K562 (cell line): ENCODE measurements at regions not wholly inside any gene's neighbourhood (a gene's known extent, or its start where the extent isn't known, plus 50 kb on each side); places are given as distances from the start of the nearest gene placed in this dataset.

Source experiments
- ATAC-seq: fragments of 200-7000 bp; cut with Tn5 transposase; 3 replicates; pipeline ENCODE4 v1.9.1; 2020; ENCODE audit warnings: moderate library complexity
- BruUV-seq: library from RNA; stranded (reverse); fragments of 400-500 nt; replicated peaks from 2 replicates; lab custom pipeline; 2021; lab: Mats Ljungman, UMichigan
- CTCF ChIA-PET: fragments of 300-600 bp; formaldehyde crosslinking; extraction: SDS; loops from one replicate; lab custom pipeline; 2021; ENCODE audit warnings: low intra/inter-chr PET ratio; lab: Yijun Ruan, JAX
- POLR2A ChIA-PET: fragments of 300-600, 350-650 bp; sonication (Branson Sonifier 250); formaldehyde crosslinking; extraction: SDS; loops from one replicate; lab custom pipeline; 2021; ENCODE audit warnings: antibody characterized with exemption, inconsistent platforms; lab: Yijun Ruan, JAX
- DNase-seq, 4 experiments: peaks; one replicate each; pipeline versions ENCODE4 v3.0.0 to v3.0.0-alpha.2; 2011 to 2018; ENCODE audit warnings: low spot score in 3 of 4, mixed read lengths in 3 of 4; ENCODE audit errors: extremely low read depth in 1 of 4
- FAIRE-seq: peaks from 2 replicates; lab custom pipeline; 2011; peaks lifted over from hg19 to GRCh38; lab: Jason Lieb, UNC
- H2AFZ ChIP-seq: 2 replicates; pipeline ENCODE4 v1.6.0; 2011; ENCODE audit warnings: low read depth, low read length, control low read depth, inconsistent platforms
- H3K27ac ChIP-seq: fragments of 200-600 bp; 3 replicates; pipeline ENCODE4 v1.8.0; 2011; ENCODE audit warnings: low read depth, mild to moderate bottlenecking, control low read depth, inconsistent platforms, low read length, moderate library complexity, mixed read lengths; ENCODE audit errors: extremely low read depth
- H3K27me3 ChIP-seq, 2 experiments: fragments of 300-600 bp in 1 of 2; 2 replicates in 1 of 2; 3 replicates in 1 of 2; pipeline versions ENCODE4 v1.6.0 to v1.8.0; 2011; ENCODE audit warnings: inconsistent platforms in 2 of 2, low read length in 2 of 2, mild to moderate bottlenecking in 1 of 2, mixed read lengths in 1 of 2, moderate library complexity in 1 of 2; ENCODE audit not compliant: control insufficient read depth in 2 of 2, insufficient read depth in 2 of 2
- H3K36me3 ChIP-seq: fragments of 300-600 bp; 3 replicates; pipeline ENCODE4 v1.8.0; 2011; ENCODE audit warnings: mild to moderate bottlenecking, low read length, inconsistent platforms; ENCODE audit not compliant: control insufficient read depth, insufficient read depth
- H3K4me1 ChIP-seq, 2 experiments: fragments of 200-600 bp in 1 of 2; replicated peaks in 1 of 2; 2 replicates in 1 of 2; 3 replicates in 1 of 2; pipeline versions ENCODE4 v1.5.1 to v1.8.0; 2011; ENCODE audit warnings: inconsistent platforms in 2 of 2, low read length in 2 of 2, mild to moderate bottlenecking in 1 of 2, mixed read lengths in 1 of 2, moderate library complexity in 1 of 2; ENCODE audit not compliant: control insufficient read depth in 2 of 2, insufficient read depth in 2 of 2
- H3K4me2 ChIP-seq: 2 replicates; pipeline ENCODE4 v1.6.1; 2011; ENCODE audit warnings: low read length, control low read depth, inconsistent platforms, mixed read lengths; ENCODE audit not compliant: insufficient read depth
- H3K4me3 ChIP-seq: fragments of 200-600 bp; sonication (generic), shearing (Covaris generic); 2 replicates; pipeline ENCODE4 v1.5.1; 2016; ENCODE audit warnings: control low read depth, inconsistent platforms
- H3K79me2 ChIP-seq: fragments of 200-600 bp; 3 replicates; pipeline ENCODE4 v1.8.0; 2011; ENCODE audit warnings: low read length, inconsistent platforms; ENCODE audit not compliant: control insufficient read depth, insufficient read depth
- H3K9ac ChIP-seq, 2 experiments: 2 replicates each; pipeline versions ENCODE4 v1.6.0 to v1.6.1; 2011; ENCODE audit warnings: low read depth in 2 of 2, low read length in 2 of 2, control low read depth in 1 of 2, inconsistent platforms in 1 of 2, mild to moderate bottlenecking in 1 of 2, mixed read lengths in 1 of 2; ENCODE audit not compliant: insufficient read depth in 1 of 2
- H3K9me1 ChIP-seq: one replicate; pipeline ENCODE4 v1.6.0; 2011; ENCODE audit warnings: inconsistent platforms, mild to moderate bottlenecking, low read length, moderate library complexity; ENCODE audit not compliant: control insufficient read depth, insufficient read depth
- H3K9me3 ChIP-seq: replicated peaks from 2 replicates; pipeline ENCODE4 v1.5.1; 2011; ENCODE audit warnings: low read depth, low read length, inconsistent platforms; ENCODE audit not compliant: control insufficient read depth, insufficient read depth
- H4K20me1 ChIP-seq: replicated peaks from 2 replicates; pipeline ENCODE4 v1.6.1; 2011; ENCODE audit warnings: low read length, inconsistent platforms, mixed read lengths; ENCODE audit not compliant: control insufficient read depth, insufficient read depth
- DACH1 ChIP-seq: fragments of 450-650 bp; IDR thresholded peaks from 2 replicates; pipeline ENCODE4 v1.6.1; 2018; ENCODE audit not compliant: partially characterized antibody
- MAFF ChIP-seq: IDR thresholded peaks from 2 replicates; pipeline ENCODE4 v1.6.1; 2012; ENCODE audit warnings: low read length, improper control_type of control experiment
- ZNF146 ChIP-seq: IDR thresholded peaks from one replicate; pipeline ENCODE4 v1.6.1; 2018; ENCODE audit warnings: missing compliant biosample characterization; ENCODE audit not compliant: unreplicated experiment
- ZNF316 ChIP-seq: fragments of 450-650 bp; IDR thresholded peaks from 2 replicates; pipeline ENCODE4 v1.6.1; 2016
- ZNF436 ChIP-seq: fragments of 250-450, 450-650 bp; sonication (Bioruptor Pico); formaldehyde crosslinking; IDR thresholded peaks from 2 replicates; pipeline ENCODE4 v1.7.0; 2020; ENCODE audit warnings: mild to moderate bottlenecking
- ZSCAN32 ChIP-seq: fragments of 450-650 bp; formaldehyde crosslinking; IDR thresholded peaks from 2 replicates; pipeline ENCODE4 v1.4.0; 2020; ENCODE audit warnings: mild to moderate bottlenecking, moderate library complexity
- WGBS: fragments of 100-300 bp; shearing (Covaris generic); methylation state at CpG from one replicate; pipeline ENCODE4 v1.1.6; 2016; ENCODE audit warnings: low coverage, mixed read lengths; ENCODE audit not compliant: insufficient coverage; ENCODE audit errors: missing lambda C conversion rate; 5-methylcytosine and 5-hydroxymethylcytosine counted together
- in situ Hi-C: fragments of 300-500 bp; cut with MboI; formaldehyde crosslinking; loops from 4 replicates; pipeline ENCODE4 v1.15.0; 2018; ENCODE audit warnings: inconsistent platforms, mixed read lengths
- intact Hi-C: fragments of 100-400 bp; cut with micrococcal nuclease; formaldehyde crosslinking; loops from 2 replicates; pipeline ENCODE4 v1.14.2; 2022
- TF ChIP-seq, protein P1 (sequence below): fragments of 450-650 bp; IDR thresholded peaks from 2 replicates; pipeline ENCODE4 v1.6.1; 2016; ENCODE audit warnings: low read depth, mild to moderate bottlenecking, moderate library complexity

GRCh38 chr2:164028814-164029534 lies 293.2 kb upstream of the FIGN start:
- no peak for FAIRE-seq
- BruUV-seq = no TSS peak
- Histone ChIP-seq H3K9ac (no peak overlapping the region), H2AFZ (no peak overlapping the region), H3K4me3 (no peak overlapping the region), H3K27me3 (no peaks in the 10 kb centered on the region), H3K27ac (no peak overlapping the region), H3K4me2 (no peak overlapping the region), H3K36me3 (no peaks in the 10 kb centered on the region), H3K9me1 (no peaks in the 10 kb centered on the region), H3K9me3 (no peaks in the 10 kb centered on the region; the same call in 1 of the 2 replicates), H3K4me1 (no peaks in the 10 kb centered on the region), H3K79me2 (no peaks in the 10 kb centered on the region), H4K20me1 (no peaks in the 10 kb centered on the region)
- TF ChIP-seq ZNF146 (CRISPR knock-in tag) = no peak
- TF ChIP-seq DACH1 = no peak
- TF ChIP-seq MAFF = no peak
- TF ChIP-seq, protein P1, sequence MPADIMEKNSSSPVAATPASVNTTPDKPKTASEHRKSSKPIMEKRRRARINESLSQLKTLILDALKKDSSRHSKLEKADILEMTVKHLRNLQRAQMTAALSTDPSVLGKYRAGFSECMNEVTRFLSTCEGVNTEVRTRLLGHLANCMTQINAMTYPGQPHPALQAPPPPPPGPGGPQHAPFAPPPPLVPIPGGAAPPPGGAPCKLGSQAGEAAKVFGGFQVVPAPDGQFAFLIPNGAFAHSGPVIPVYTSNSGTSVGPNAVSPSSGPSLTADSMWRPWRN = no peak
- TF ChIP-seq ZSCAN32 (CRISPR knock-in tag) = no peak
- no peak for TF ChIP-seq ZNF316
- no peak for TF ChIP-seq ZNF436 (CRISPR knock-in tag)
- ChIA-PET CTCF (no interaction called here), POLR2A (no interaction called here)
- in situ Hi-C loops = no loop called here
- under 1% methylated on average over 7 of the region's 7 CpGs for WGBS
- no peak for ATAC-seq
- intact Hi-C loops = no loop called here
- DNase-seq = no peak
